CD4-positive, alpha-beta memory T cell (primary cell): ENCODE measurements at regions not wholly inside any gene's neighbourhood (a gene's known extent, or its start where the extent isn't known, plus 50 kb on each side); places are given as distances from the start of the nearest gene placed in this dataset.

Experiments used
- CTCF ChIA-PET: fragments of 350-600 bp; sonication (Branson Sonifier 250); formaldehyde crosslinking; loops from one replicate; lab custom pipeline; 2021; ENCODE audit warnings: inconsistent platforms; ENCODE audit not compliant: partially characterized antibody; lab: Charles Lee
- POLR2A ChIA-PET: fragments of 350-600 bp; sonication (Branson Sonifier 250); formaldehyde crosslinking; loops from one replicate; lab custom pipeline; 2021; ENCODE audit not compliant: partially characterized antibody; lab: Charles Lee
- DNase-seq, 5 donors: peaks; one replicate each; pipeline versions ENCODE4 v3.0.0 to v3.0.0-alpha.2; 2020 to 2022; ENCODE audit warnings: mixed read lengths in 1 of 5
- H3K27ac ChIP-seq: one replicate; pipeline ENCODE4 v1.7.0; 2013; ENCODE audit warnings: low read depth, low read length
- H3K27me3 ChIP-seq: 2 replicates; pipeline ENCODE4 v1.7.0; 2013; ENCODE audit warnings: mild to moderate bottlenecking, low read length, moderate library complexity; ENCODE audit not compliant: insufficient read depth
- H3K36me3 ChIP-seq: 2 replicates; pipeline ENCODE4 v1.7.0; 2013; ENCODE audit warnings: mild to moderate bottlenecking, low read length, moderate library complexity; ENCODE audit not compliant: insufficient read depth
- H3K4me1 ChIP-seq: 2 replicates; pipeline ENCODE4 v1.7.0; 2013; ENCODE audit warnings: mild to moderate bottlenecking, low read length, moderate library complexity; ENCODE audit not compliant: insufficient read depth
- H3K4me3 ChIP-seq, 2 donors: one replicate each; pipeline ENCODE4 v1.7.0; 2013; ENCODE audit warnings: low read length in 2 of 2, mild to moderate bottlenecking in 1 of 2
- H3K9me3 ChIP-seq, 2 donors: one replicate each; pipeline ENCODE4 v1.7.0; 2013; ENCODE audit warnings: low read length in 2 of 2, control low read depth in 1 of 2; ENCODE audit not compliant: control insufficient read depth in 1 of 2
- H3K27ac Mint-ChIP-seq, 7 donors: one replicate each; pipeline ENCODE4 v1.8.0; 2020 to 2021; ENCODE audit warnings: mixed read lengths in 7 of 7, mild to moderate bottlenecking in 6 of 7, inconsistent platforms in 3 of 7, moderate library complexity in 3 of 7
- H3K27me3 Mint-ChIP-seq, 2 donors: one replicate each; pipeline ENCODE4 v1.8.0; 2020 to 2021; ENCODE audit warnings: mixed read lengths in 2 of 2
- H3K36me3 Mint-ChIP-seq, 2 donors: one replicate each; pipeline ENCODE4 v1.8.0; 2020 to 2021; ENCODE audit warnings: mixed read lengths in 2 of 2, inconsistent platforms in 1 of 2, mild to moderate bottlenecking in 1 of 2
- H3K4me1 Mint-ChIP-seq, 4 donors: one replicate each; pipeline ENCODE4 v1.8.0; 2020 to 2021; ENCODE audit warnings: mixed read lengths in 4 of 4, mild to moderate bottlenecking in 1 of 4
- H3K4me3 Mint-ChIP-seq, 8 donors: one replicate each; pipeline ENCODE4 v1.8.0; 2020 to 2021; ENCODE audit warnings: mixed read lengths in 8 of 8, mild to moderate bottlenecking in 7 of 8, moderate library complexity in 6 of 8, inconsistent platforms in 3 of 8
- H3K9me3 Mint-ChIP-seq, 8 donors: one replicate each; pipeline ENCODE4 v1.8.0; 2020 to 2021; ENCODE audit warnings: mixed read lengths in 8 of 8, mild to moderate bottlenecking in 5 of 8, inconsistent platforms in 3 of 8, moderate library complexity in 1 of 8
- intact Hi-C: fragments of 100-400 bp; cut with micrococcal nuclease; formaldehyde crosslinking; loops from one replicate; pipeline ENCODE4 v1.15.1; 2023

- CTCF ChIA-PET: no interaction called here
- POLR2A ChIA-PET: no interaction called here
- Mint-ChIP-seq H3K36me3 (no peaks in the 10 kb centered on the region), H3K27ac (no peak overlapping the region), H3K9me3 (peaks cover 2 to 19% (median 10%) of the 10 kb centered on the region in 8 donors), H3K27me3 (no peaks in the 10 kb centered on the region), H3K4me3 (no peak overlapping the region), H3K4me1 (no peaks in the 10 kb centered on the region)
- no peaks in the 10 kb centered on the region for H3K27me3 ChIP-seq
- no peak overlapping the region for H3K27ac ChIP-seq
- no peaks in the 10 kb centered on the region for H3K36me3 ChIP-seq
- intact Hi-C loops: no loop called here
- no peak overlapping the region for H3K4me3 ChIP-seq
- H3K9me3 ChIP-seq: no peaks in the 10 kb centered on the region
- H3K4me1 ChIP-seq: no peaks in the 10 kb centered on the region
- no peak for DNase-seq
Observed at GRCh38 chr9:106449336-106449927, 413.5 kb upstream of the ZNF462 start.

- H3K9me3 ChIP-seq: no peaks in the 10 kb centered on the region
- intact Hi-C loops: no loop called here
- no peaks in the 10 kb centered on the region for H3K4me1 Mint-ChIP-seq
- H3K36me3 Mint-ChIP-seq: no peaks in the 10 kb centered on the region
- H3K4me1 ChIP-seq: no peaks in the 10 kb centered on the region
- no peaks in the 10 kb centered on the region for H3K27me3 Mint-ChIP-seq
- ChIA-PET POLR2A (no interaction called here), CTCF (no interaction called here)
- peaks cover 2 to 17% (median 10%) of the 10 kb centered on the region in 8 donors for H3K9me3 Mint-ChIP-seq
- no peak overlapping the region for H3K27ac ChIP-seq
- no peak for DNase-seq
- no peaks in the 10 kb centered on the region for H3K36me3 ChIP-seq
- H3K27ac Mint-ChIP-seq: no peak overlapping the region
- no peak overlapping the region for H3K4me3 Mint-ChIP-seq
- H3K4me3 ChIP-seq: no peak overlapping the region
- H3K27me3 ChIP-seq: no peaks in the 10 kb centered on the region
Observed at GRCh38 chr9:106450549-106450948, 412.4 kb upstream of the ZNF462 start.

DNA sequence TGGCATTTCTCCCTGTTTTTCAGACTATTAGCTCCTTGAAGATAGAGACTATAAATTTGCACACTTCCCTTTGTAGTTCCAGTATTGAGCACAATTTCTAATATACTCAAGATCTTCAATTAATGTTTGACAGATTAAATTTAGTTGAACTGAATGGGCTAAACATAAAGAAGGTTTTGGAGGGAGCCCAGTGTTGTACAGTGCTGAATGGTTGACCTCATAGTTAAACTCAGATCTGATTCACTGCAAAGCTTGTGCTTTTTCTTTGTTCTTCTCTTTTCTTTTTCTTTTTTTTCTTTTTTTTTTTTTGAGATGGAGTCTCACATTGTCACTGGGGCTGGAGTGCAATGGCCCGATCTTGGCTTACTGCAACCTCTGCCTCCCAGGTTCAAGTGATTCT, 411.7 kb upstream of the ZNF462 start:
- H3K36me3 Mint-ChIP-seq: no peaks in the 10 kb centered on the region
- no peak for DNase-seq
- POLR2A ChIA-PET: no interaction called here
- no peak overlapping the region for H3K4me3 ChIP-seq
- H3K27ac ChIP-seq: no peak overlapping the region
- no peak overlapping the region for H3K27ac Mint-ChIP-seq
- H3K27me3 Mint-ChIP-seq: no peaks in the 10 kb centered on the region
- no peaks in the 10 kb centered on the region for H3K27me3 ChIP-seq
- intact Hi-C loops: no loop called here
- H3K4me1 ChIP-seq: no peaks in the 10 kb centered on the region
- no peaks in the 10 kb centered on the region for H3K9me3 ChIP-seq
- CTCF ChIA-PET: no interaction called here
- H3K4me3 Mint-ChIP-seq: no peak overlapping the region
- H3K9me3 Mint-ChIP-seq: peaks cover 3 to 20% (median 10%) of the 10 kb centered on the region in 8 donors
- H3K4me1 Mint-ChIP-seq: no peaks in the 10 kb centered on the region
- no peaks in the 10 kb centered on the region for H3K36me3 ChIP-seq

DNA sequence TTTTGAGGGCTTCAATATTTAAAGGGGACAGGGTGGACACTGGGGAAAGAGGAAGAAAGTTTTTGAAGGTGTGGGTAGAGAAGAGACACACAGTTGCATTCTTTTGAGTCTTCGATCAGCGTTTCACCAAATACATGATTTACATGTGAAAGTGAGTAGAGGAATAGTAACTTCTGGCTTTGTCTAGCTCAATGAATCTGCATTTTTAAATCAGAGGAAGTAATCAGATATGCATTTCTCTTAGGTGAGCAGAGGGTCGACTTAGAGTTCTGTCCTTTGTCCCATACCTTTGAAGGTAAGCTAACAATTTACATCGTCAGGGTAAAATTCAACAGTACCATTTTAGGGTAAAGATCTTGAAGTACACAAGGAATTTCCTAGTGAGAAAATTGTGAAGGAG, 406.4 kb upstream of the ZNF462 start:
- H3K27ac Mint-ChIP-seq: no peak overlapping the region
- H3K9me3 Mint-ChIP-seq: peaks cover 6 to 35% (median 10%) of the 10 kb centered on the region in 8 donors
- no peaks in the 10 kb centered on the region for H3K36me3 ChIP-seq
- ChIA-PET POLR2A (no interaction called here), CTCF (no interaction called here)
- no peak overlapping the region for H3K4me3 Mint-ChIP-seq
- intact Hi-C loops: no loop called here
- no peaks in the 10 kb centered on the region for H3K4me1 Mint-ChIP-seq
- H3K4me3 ChIP-seq: no peak overlapping the region
- H3K4me1 ChIP-seq: no peaks in the 10 kb centered on the region
- H3K27me3 Mint-ChIP-seq: no peaks in the 10 kb centered on the region
- H3K9me3 ChIP-seq: no peaks in the 10 kb centered on the region
- no peaks in the 10 kb centered on the region for H3K27me3 ChIP-seq
- H3K36me3 Mint-ChIP-seq: no peaks in the 10 kb centered on the region
- DNase-seq: no peak
- no peak overlapping the region for H3K27ac ChIP-seq

DNA sequence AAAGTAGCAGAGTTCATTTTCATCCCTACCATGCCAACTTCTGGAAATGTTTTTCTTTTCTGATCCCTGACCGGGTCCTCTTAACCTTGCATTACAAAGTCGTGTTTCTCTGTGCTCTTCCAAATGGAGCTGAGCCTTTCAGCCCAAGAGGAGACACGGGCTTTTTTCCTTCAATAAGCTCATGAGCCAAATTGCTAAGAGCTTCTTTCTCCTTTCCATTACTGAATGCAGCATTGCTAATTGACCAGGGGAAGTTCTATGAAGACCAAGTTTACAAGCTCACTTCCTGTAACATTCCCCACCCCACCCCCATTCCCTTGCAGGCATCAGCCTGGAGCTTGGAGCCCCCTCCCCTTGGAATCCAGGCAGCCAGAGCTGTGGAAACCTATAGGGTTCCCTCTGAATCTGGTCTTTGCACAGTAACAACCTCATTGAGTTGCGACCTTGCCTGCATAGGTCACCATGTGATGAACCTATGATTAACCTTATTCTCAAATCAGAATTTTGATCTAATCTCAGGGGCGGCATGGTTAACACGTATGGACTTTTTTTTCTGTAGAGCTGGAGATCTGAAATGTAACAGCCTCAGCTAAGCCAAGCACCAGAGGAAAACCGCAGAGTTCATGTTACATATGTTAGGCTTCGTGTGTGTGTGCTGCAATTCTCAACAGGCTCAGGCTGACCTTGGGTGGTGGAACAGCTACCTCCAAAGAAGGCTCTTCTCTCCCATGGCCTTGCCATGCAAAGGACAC, 395.7 kb upstream of the ZNF462 start:
- Mint-ChIP-seq H3K4me1 (no peaks in the 10 kb centered on the region), H3K27ac (no peak overlapping the region), H3K36me3 (no peaks in the 10 kb centered on the region), H3K4me3 (no peak overlapping the region), H3K9me3 (peaks cover 0 to 23% (median 13%) of the 10 kb centered on the region in 8 donors), H3K27me3 (no peaks in the 10 kb centered on the region)
- Histone ChIP-seq H3K4me3 (no peak overlapping the region), H3K4me1 (no peaks in the 10 kb centered on the region), H3K27me3 (no peaks in the 10 kb centered on the region), H3K27ac (no peak overlapping the region), H3K36me3 (no peaks in the 10 kb centered on the region), H3K9me3 (no peaks in the 10 kb centered on the region)
- POLR2A ChIA-PET: no interaction called here
- CTCF ChIA-PET: interaction anchor here (1.1 kb wide), 1 partner anchor 10 kb away, joined by 3 read pairs; no protein-coding TSS in a partner anchor
- no peak for DNase-seq
- intact Hi-C loops: no loop called here

DNA sequence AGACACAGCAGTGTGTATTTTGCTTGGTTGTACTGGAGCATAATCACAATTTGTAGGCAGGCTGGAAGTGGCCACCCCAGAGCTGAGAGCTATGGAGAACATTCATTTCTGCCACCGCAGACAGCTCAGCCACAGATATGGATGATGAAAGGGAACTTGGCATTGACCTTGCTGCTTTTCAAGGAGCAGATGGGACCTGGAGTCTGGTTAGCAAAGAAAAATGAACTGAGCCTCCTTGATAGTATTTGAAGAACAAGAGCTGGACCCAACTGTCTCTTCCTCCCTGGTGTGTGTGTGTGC, 395.2 kb upstream of the ZNF462 start:
- Histone ChIP-seq H3K4me3 (no peak overlapping the region), H3K27ac (no peak overlapping the region), H3K36me3 (no peaks in the 10 kb centered on the region), H3K27me3 (no peaks in the 10 kb centered on the region), H3K4me1 (no peaks in the 10 kb centered on the region), H3K9me3 (no peaks in the 10 kb centered on the region)
- H3K36me3 Mint-ChIP-seq: no peaks in the 10 kb centered on the region
- ChIA-PET POLR2A (no interaction called here), CTCF (no interaction called here)
- intact Hi-C loops: no loop called here
- no peaks in the 10 kb centered on the region for H3K4me1 Mint-ChIP-seq
- H3K27me3 Mint-ChIP-seq: no peaks in the 10 kb centered on the region
- no peak for DNase-seq
- peaks cover 0 to 22% (median 12%) of the 10 kb centered on the region in 8 donors for H3K9me3 Mint-ChIP-seq
- H3K27ac Mint-ChIP-seq: no peak overlapping the region
- H3K4me3 Mint-ChIP-seq: no peak overlapping the region

GRCh38 chr9:106468431-106468830, 394.5 kb upstream of the ZNF462 start:
- CTCF ChIA-PET: no interaction called here
- POLR2A ChIA-PET: no interaction called here
- H3K4me3 ChIP-seq: no peak overlapping the region
- no peaks in the 10 kb centered on the region for H3K27me3 ChIP-seq
- no peaks in the 10 kb centered on the region for H3K9me3 ChIP-seq
- intact Hi-C loops: no loop called here
- no peaks in the 10 kb centered on the region for H3K4me1 ChIP-seq
- no peak overlapping the region for H3K27ac ChIP-seq
- Mint-ChIP-seq H3K36me3 (no peaks in the 10 kb centered on the region), H3K27me3 (no peaks in the 10 kb centered on the region), H3K4me1 (no peaks in the 10 kb centered on the region), H3K9me3 (peaks cover 0 to 23% (median 12%) of the 10 kb centered on the region in 8 donors), H3K27ac (no peak overlapping the region), H3K4me3 (no peak overlapping the region)
- no peak for DNase-seq
- H3K36me3 ChIP-seq: no peaks in the 10 kb centered on the region
